GM12891 (cell line): ENCODE measurements at regions not wholly inside any gene's neighbourhood (a gene's known extent, or its start where the extent isn't known, plus 50 kb on each side); places are given as distances from the start of the nearest gene placed in this dataset.

Experiments
- POLR2A ChIP-seq: IDR thresholded peaks from 2 replicates; pipeline ENCODE4 v1.6.1; 2011; ENCODE audit warnings: low read depth, low read length, control low read depth
- POLR2AphosphoS5 ChIP-seq: IDR thresholded peaks from 2 replicates; pipeline ENCODE4 v1.6.1; 2011; ENCODE audit warnings: low read depth, low read length, control low read depth
- SPI1 ChIP-seq: IDR thresholded peaks from 2 replicates; pipeline ENCODE4 v1.6.1; 2011; ENCODE audit warnings: low read depth, low read length, control low read depth
- TAF1 ChIP-seq: IDR thresholded peaks from 2 replicates; pipeline ENCODE4 v1.6.1; 2011; ENCODE audit warnings: low read depth, low read length, control low read depth

DNA sequence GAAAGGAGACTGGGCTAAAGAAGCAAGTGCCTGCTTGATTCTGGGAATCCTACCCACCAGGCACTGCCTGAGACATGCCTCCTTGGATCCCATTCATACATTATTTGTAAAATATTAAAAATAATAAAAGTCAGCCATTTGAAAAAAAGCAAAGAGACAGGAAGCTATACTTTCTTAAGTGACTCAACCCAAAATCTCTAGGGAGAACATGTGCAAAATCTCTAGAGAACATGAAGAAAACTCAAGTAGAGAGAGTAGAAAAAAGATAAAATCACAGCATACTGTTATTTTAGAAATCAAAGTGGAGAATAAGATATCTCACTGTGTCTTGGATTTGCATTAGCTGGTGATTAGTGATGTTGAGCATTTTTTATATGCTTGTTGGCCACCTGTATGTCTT lies 197.2 kb upstream of the GGTLC1 start:
- TF ChIP-seq TAF1 (no peak), POLR2A (no peak), POLR2AphosphoS5 (no peak), SPI1 (no peak)
